ENCODE measurements at regions not wholly inside any gene's neighbourhood (a gene's known extent, or its start where the extent isn't known, plus 50 kb on each side); places are given as distances from the start of the nearest gene placed in this dataset.

- no peaks in the 10 kb centered on the region for H3K4me1 ChIP-seq (ENCODE audit: low read depth, poor library complexity, severe bottlenecking)
- no peak overlapping the region for H3K4me2 ChIP-seq
- no peak overlapping the region for H3K9ac ChIP-seq
- no peak overlapping the region for H3K27ac ChIP-seq
- H4K20me1 ChIP-seq (ENCODE audit: insufficient read depth) = no peaks in the 10 kb centered on the region
- H3K27me3 ChIP-seq (ENCODE audit: insufficient read depth, low read depth) = no peaks in the 10 kb centered on the region
- no peaks in the 10 kb centered on the region for H3K36me3 ChIP-seq (ENCODE audit: insufficient read depth)
- no peaks in the 10 kb centered on the region for H3K79me2 ChIP-seq (ENCODE audit: insufficient read depth, low read depth)
- H2AFZ ChIP-seq (ENCODE audit: low read depth) = no peak overlapping the region
- TF ChIP-seq CTCF (conservative IDR thresholded peaks at IDR 0.05; ENCODE audit: low read depth, low read length) = no peak
- H3K4me3 ChIP-seq (IDR thresholded peaks at IDR 0.05; ENCODE audit: insufficient read depth, low read depth, low read length) = no peak overlapping the region
Observed at GRCh38 chr9:78839252-78839651, 542.3 kb downstream of the PSAT1 start.

GRCh38 chr9:78848061-78848460 is 551.1 kb downstream of the PSAT1 start:
- no peaks in the 10 kb centered on the region for H4K20me1 ChIP-seq (ENCODE audit: insufficient read depth)
- no peak overlapping the region for H3K4me2 ChIP-seq
- no peak overlapping the region for H2AFZ ChIP-seq (ENCODE audit: low read depth)
- H3K4me1 ChIP-seq (ENCODE audit: low read depth, poor library complexity, severe bottlenecking) = no peaks in the 10 kb centered on the region
- H3K27ac ChIP-seq = no peak overlapping the region
- H3K27me3 ChIP-seq (ENCODE audit: insufficient read depth, low read depth) = no peaks in the 10 kb centered on the region
- no peaks in the 10 kb centered on the region for H3K79me2 ChIP-seq (ENCODE audit: insufficient read depth, low read depth)
- no peak for TF ChIP-seq CTCF (conservative IDR thresholded peaks at IDR 0.05; ENCODE audit: low read depth, low read length)
- no peaks in the 10 kb centered on the region for H3K36me3 ChIP-seq (ENCODE audit: insufficient read depth)
- H3K9ac ChIP-seq = no peak overlapping the region
- H3K4me3 ChIP-seq (IDR thresholded peaks at IDR 0.05; ENCODE audit: insufficient read depth, low read depth, low read length) = no peak overlapping the region

- H4K20me1 ChIP-seq (ENCODE audit: insufficient read depth) = no peaks in the 10 kb centered on the region
- H3K9ac ChIP-seq = no peak overlapping the region
- H3K27ac ChIP-seq = no peak overlapping the region
- no peak overlapping the region for H3K4me2 ChIP-seq
- no peaks in the 10 kb centered on the region for H3K27me3 ChIP-seq (ENCODE audit: insufficient read depth, low read depth)
- TF ChIP-seq CTCF (conservative IDR thresholded peaks at IDR 0.05; ENCODE audit: low read depth, low read length) = no peak
- H3K79me2 ChIP-seq (ENCODE audit: insufficient read depth, low read depth) = no peaks in the 10 kb centered on the region
- no peak overlapping the region for H2AFZ ChIP-seq (ENCODE audit: low read depth)
- H3K4me3 ChIP-seq (IDR thresholded peaks at IDR 0.05; ENCODE audit: insufficient read depth, low read depth, low read length) = no peak overlapping the region
- H3K36me3 ChIP-seq (ENCODE audit: insufficient read depth) = no peaks in the 10 kb centered on the region
- no peaks in the 10 kb centered on the region for H3K4me1 ChIP-seq (ENCODE audit: low read depth, poor library complexity, severe bottlenecking)
Observed at GRCh38 chr9:78856144-78856543, 559.2 kb downstream of the PSAT1 start.

- H3K27ac ChIP-seq = no peak overlapping the region
- H3K4me3 ChIP-seq (IDR thresholded peaks at IDR 0.05; ENCODE audit: insufficient read depth, low read depth, low read length) = no peak overlapping the region
- no peaks in the 10 kb centered on the region for H3K36me3 ChIP-seq (ENCODE audit: insufficient read depth)
- TF ChIP-seq CTCF (conservative IDR thresholded peaks at IDR 0.05; ENCODE audit: low read depth, low read length) = no peak
- no peak overlapping the region for H3K9ac ChIP-seq
- H3K79me2 ChIP-seq (ENCODE audit: insufficient read depth, low read depth) = no peaks in the 10 kb centered on the region
- H2AFZ ChIP-seq (ENCODE audit: low read depth) = no peak overlapping the region
- H3K4me2 ChIP-seq = no peak overlapping the region
- H3K27me3 ChIP-seq (ENCODE audit: insufficient read depth, low read depth) = no peaks in the 10 kb centered on the region
- no peaks in the 10 kb centered on the region for H3K4me1 ChIP-seq (ENCODE audit: low read depth, poor library complexity, severe bottlenecking)
- H4K20me1 ChIP-seq (ENCODE audit: insufficient read depth) = no peaks in the 10 kb centered on the region
Observed at GRCh38 chr9:78856781-78857180, 559.9 kb downstream of the PSAT1 start.

Measured in KMS-11 (cell line).